DND-41 (cell line): ENCODE measurements at regions not wholly inside any gene's neighbourhood (a gene's known extent, or its start where the extent isn't known, plus 50 kb on each side); places are given as distances from the start of the nearest gene placed in this dataset.

ENCODE experiments used
- CTCF ChIP-seq: IDR thresholded peaks from 2 replicates; pipeline ENCODE4 v1.5.1; 2012; ENCODE audit warnings: borderline replicate concordance, low read length, moderate library complexity, mild to moderate bottlenecking; ENCODE audit not compliant: poor library complexity, severe bottlenecking; ENCODE audit errors: extremely low read depth
- EZH2 ChIP-seq: IDR thresholded peaks from 3 replicates; pipeline ENCODE4 v1.6.1; 2012; ENCODE audit warnings: borderline replicate concordance, low read depth, mild to moderate bottlenecking, moderate library complexity, low read length, inconsistent platforms; ENCODE audit not compliant: severe bottlenecking

- no peak for TF ChIP-seq CTCF
- TF ChIP-seq EZH2, result no peak
Observed at GRCh38 chr5:89320421-89321277, 437.7 kb upstream of the MEF2C start.
